H9 (cell line): ENCODE measurements at regions not wholly inside any gene's neighbourhood (a gene's known extent, or its start where the extent isn't known, plus 50 kb on each side); places are given as distances from the start of the nearest gene placed in this dataset.

ENCODE experiments used
- DNase-seq: peaks from one replicate; pipeline ENCODE4 v3.0.0-alpha.2; 2017
- H2AFZ ChIP-seq: one replicate; pipeline ENCODE4 v1.6.1; 2013; ENCODE audit warnings: mild to moderate bottlenecking, low read length, control low read depth, moderate library complexity
- H2AK5ac ChIP-seq: 2 replicates; pipeline ENCODE4 v1.6.1; 2013; ENCODE audit warnings: low read length, control low read depth, mixed read lengths; ENCODE audit not compliant: insufficient read length
- H2BK120ac ChIP-seq: one replicate; pipeline ENCODE4 v1.6.1; 2013; ENCODE audit warnings: low read depth, mild to moderate bottlenecking, low read length, control low read depth, inconsistent platforms; ENCODE audit not compliant: poor library complexity, severe bottlenecking
- H2BK12ac ChIP-seq: 2 replicates; pipeline ENCODE4 v1.6.1; 2013; ENCODE audit warnings: low read length, control low read depth, mixed read lengths, low read depth; ENCODE audit not compliant: insufficient read length
- H2BK15ac ChIP-seq: 2 replicates; pipeline ENCODE4 v1.6.1; 2013; ENCODE audit warnings: low read depth, low read length, control low read depth
- H2BK20ac ChIP-seq: one replicate; pipeline ENCODE4 v1.6.1; 2013; ENCODE audit warnings: low read depth, mild to moderate bottlenecking, low read length, control low read depth, inconsistent platforms; ENCODE audit not compliant: poor library complexity, severe bottlenecking
- H2BK5ac ChIP-seq: 2 replicates; pipeline ENCODE4 v1.6.1; 2013; ENCODE audit warnings: low read length, control low read depth, mixed read lengths; ENCODE audit not compliant: insufficient read length
- H3K14ac ChIP-seq: 2 replicates; pipeline ENCODE4 v1.6.1; 2013; ENCODE audit warnings: low read length, control low read depth; ENCODE audit not compliant: insufficient read depth
- H3K18ac ChIP-seq: 2 replicates; pipeline ENCODE4 v1.6.1; 2013; ENCODE audit warnings: low read depth, mild to moderate bottlenecking, mixed read lengths, low read length, control low read depth; ENCODE audit not compliant: insufficient read length
- H3K23ac ChIP-seq: 2 replicates; pipeline ENCODE4 v1.6.1; 2013; ENCODE audit warnings: low read length, control low read depth, mixed read lengths, low read depth; ENCODE audit not compliant: insufficient read length
- H3K23me2 ChIP-seq: 2 replicates; pipeline ENCODE4 v1.6.1; 2013; ENCODE audit warnings: low read depth, mild to moderate bottlenecking, mixed read lengths, low read length, control low read depth; ENCODE audit not compliant: insufficient read length, poor library complexity, severe bottlenecking
- H3K27ac ChIP-seq: 2 replicates; pipeline ENCODE4 v1.5.1; 2013; ENCODE audit warnings: low read length, control low read depth, mixed read lengths, low read depth; ENCODE audit not compliant: insufficient read length
- H3K27me3 ChIP-seq: 2 replicates; pipeline ENCODE4 v1.6.1; 2013; ENCODE audit warnings: low read length, control low read depth, inconsistent platforms; ENCODE audit not compliant: insufficient read depth
- H3K4ac ChIP-seq: 2 replicates; pipeline ENCODE4 v1.6.1; 2013; ENCODE audit warnings: low read depth, mild to moderate bottlenecking, control low read depth, inconsistent platforms, low read length, moderate library complexity
- H3K4me1 ChIP-seq: 2 replicates; pipeline ENCODE4 v1.6.1; 2013; ENCODE audit warnings: low read length, control low read depth, inconsistent platforms; ENCODE audit not compliant: insufficient read depth
- H3K4me2 ChIP-seq: 2 replicates; pipeline ENCODE4 v1.6.1; 2013; ENCODE audit warnings: low read length, control low read depth, mixed read lengths; ENCODE audit not compliant: insufficient read length, insufficient read depth
- H3K56ac ChIP-seq: 2 replicates; pipeline ENCODE4 v1.6.1; 2013; ENCODE audit warnings: low read depth, mild to moderate bottlenecking, mixed read lengths, low read length, control low read depth; ENCODE audit not compliant: insufficient read length
- H3K79me1 ChIP-seq: 2 replicates; pipeline ENCODE4 v1.6.1; 2013; ENCODE audit warnings: low read depth, mild to moderate bottlenecking, moderate library complexity, low read length, control low read depth, inconsistent platforms; ENCODE audit not compliant: insufficient read depth, poor library complexity, severe bottlenecking
- H3K79me2 ChIP-seq: 2 replicates; pipeline ENCODE4 v1.6.1; 2013; ENCODE audit warnings: low read length, control low read depth, inconsistent platforms; ENCODE audit not compliant: insufficient read depth
- H3K9ac ChIP-seq: 2 replicates; pipeline ENCODE4 v1.6.1; 2013; ENCODE audit warnings: low read length, control low read depth, mixed read lengths; ENCODE audit not compliant: insufficient read length; ENCODE audit errors: extremely low read depth
- H3K9me3 ChIP-seq: one replicate; pipeline ENCODE4 v1.6.1; 2013; ENCODE audit warnings: low read depth, low read length, inconsistent platforms; ENCODE audit not compliant: control insufficient read depth
- H3T11ph ChIP-seq: one replicate; pipeline ENCODE4 v1.6.1; 2013; ENCODE audit warnings: mild to moderate bottlenecking, low read length, control low read depth, inconsistent platforms
- H4K20me1 ChIP-seq: one replicate; pipeline ENCODE4 v1.6.1; 2013; ENCODE audit not compliant: control insufficient read depth, insufficient read length, insufficient read depth
- H4K5ac ChIP-seq: 2 replicates; pipeline ENCODE4 v1.6.1; 2013; ENCODE audit warnings: low read depth, mild to moderate bottlenecking, mixed read lengths, low read length, control low read depth; ENCODE audit not compliant: insufficient read length
- H4K8ac ChIP-seq: replicated peaks from 2 replicates; pipeline ENCODE4 v1.6.1; 2013; ENCODE audit warnings: low read length, control low read depth, mixed read lengths, low read depth; ENCODE audit not compliant: insufficient read length
- H4K91ac ChIP-seq: 2 replicates; pipeline ENCODE4 v1.6.1; 2013; ENCODE audit warnings: low read depth, mild to moderate bottlenecking, moderate library complexity, mixed read lengths, low read length, control low read depth; ENCODE audit not compliant: insufficient read length
- H3K27ac Mint-ChIP-seq, 3 experiments: 2 replicates in 2 of 3; 3 replicates in 1 of 3; pipeline ENCODE4 v1.8.0; 2020 to 2021; ENCODE audit warnings: mixed read lengths in 3 of 3, mild to moderate bottlenecking in 1 of 3, moderate library complexity in 1 of 3
- H3K27me3 Mint-ChIP-seq: 2 replicates; pipeline ENCODE4 v1.8.0; 2021; ENCODE audit warnings: low read depth, mild to moderate bottlenecking, moderate library complexity, mixed read lengths
- H3K36me3 Mint-ChIP-seq, 3 experiments: 2 replicates in 2 of 3; 3 replicates in 1 of 3; pipeline ENCODE4 v1.8.0; 2020 to 2021; ENCODE audit warnings: low read depth in 3 of 3, mixed read lengths in 3 of 3; ENCODE audit not compliant: insufficient read depth in 1 of 3
- H3K4me1 Mint-ChIP-seq, 2 experiments: 2 replicates each; pipeline ENCODE4 v1.8.0; 2020; ENCODE audit warnings: mixed read lengths in 2 of 2
- H3K4me3 Mint-ChIP-seq, 2 experiments: 2 replicates in 1 of 2; 3 replicates in 1 of 2; pipeline ENCODE4 v1.8.0; 2020 to 2021; ENCODE audit warnings: mild to moderate bottlenecking in 2 of 2, mixed read lengths in 2 of 2, moderate library complexity in 1 of 2
- H3K9me3 Mint-ChIP-seq, 2 experiments: 2 replicates in 1 of 2; 3 replicates in 1 of 2; pipeline ENCODE4 v1.8.0; 2020; ENCODE audit warnings: mild to moderate bottlenecking in 2 of 2, mixed read lengths in 2 of 2, moderate library complexity in 1 of 2
- CTCF ChIP-seq: fragments of 200-600 bp; sonication (generic); conservative IDR thresholded peaks from 3 replicates; pipeline ENCODE4 v1.8.0; 2021; ENCODE audit warnings: antibody characterized with exemption, mild to moderate bottlenecking
- WGBS: extraction: QIAGEN DNeasy Blood & Tissue Kit; methylation state at CpG from one replicate; pipeline ENCODE4 v1.1.7; 2013; ENCODE audit warnings: missing lambda C conversion rate, low lambda C conversion rate, mixed read lengths; ENCODE audit not compliant: insufficient read length; ENCODE audit errors: extremely low coverage; 5-methylcytosine and 5-hydroxymethylcytosine counted together

GRCh38 chr7:109898-110556, 82.3 kb upstream of the FAM20C start:
- Histone ChIP-seq H4K20me1 (no peaks in the 10 kb centered on the region), H2BK12ac (no peak overlapping the region), H3K23ac (no peak overlapping the region), H3K27me3 (no peaks in the 10 kb centered on the region), H2BK120ac (no peak overlapping the region), H2BK15ac (no peak overlapping the region), H3K18ac (no peak overlapping the region), H2AK5ac (no peak overlapping the region), H3K9ac (no peak overlapping the region), H3K27ac (no peak overlapping the region), H3K4me1 (no peaks in the 10 kb centered on the region), H2BK20ac (no peak overlapping the region), H3K4ac (no peak overlapping the region), H2AFZ (no peak overlapping the region), H3K9me3 (peaks cover 5% of the 10 kb centered on the region), H3K79me2 (no peaks in the 10 kb centered on the region), H3K56ac (no peak overlapping the region), H4K8ac (no peak overlapping the region), H3K23me2 (no peaks in the 10 kb centered on the region), H3T11ph (no peak overlapping the region), H2BK5ac (no peak overlapping the region), H4K5ac (no peak overlapping the region), H4K91ac (no peak overlapping the region), H3K14ac (no peak overlapping the region), H3K79me1 (no peaks in the 10 kb centered on the region), H3K4me2 (no peak overlapping the region)
- peak; percentile 24 for DNase-seq
- peaks cover 10 to 28% (median 18%) of the 10 kb centered on the region in 3 experiments for H3K36me3 Mint-ChIP-seq
- H3K27me3 Mint-ChIP-seq: peaks cover 4% of the 10 kb centered on the region; the same call in 1 of the 2 replicates
- no CpG with 5 or more reads among the region's 21 CpGs for WGBS
- peaks cover 2 to 11% of the 10 kb centered on the region in 2 experiments for H3K4me1 Mint-ChIP-seq
- no peak overlapping the region for H3K27ac Mint-ChIP-seq
- no peak for TF ChIP-seq CTCF
- H3K4me3 Mint-ChIP-seq: no peak overlapping the region
- peaks cover 22 to 33% of the 10 kb centered on the region in 2 experiments for H3K9me3 Mint-ChIP-seq
